ENCODE measurements at regions not wholly inside any gene's neighbourhood (a gene's known extent, or its start where the extent isn't known, plus 50 kb on each side); places are given as distances from the start of the nearest gene placed in this dataset.

GRCh38 chr5:115375893-115376292, 79.4 kb upstream of the CCDC112 start:
- DNase-seq (ENCODE audit: low read depth in 2 of 2): no peak

DNA sequence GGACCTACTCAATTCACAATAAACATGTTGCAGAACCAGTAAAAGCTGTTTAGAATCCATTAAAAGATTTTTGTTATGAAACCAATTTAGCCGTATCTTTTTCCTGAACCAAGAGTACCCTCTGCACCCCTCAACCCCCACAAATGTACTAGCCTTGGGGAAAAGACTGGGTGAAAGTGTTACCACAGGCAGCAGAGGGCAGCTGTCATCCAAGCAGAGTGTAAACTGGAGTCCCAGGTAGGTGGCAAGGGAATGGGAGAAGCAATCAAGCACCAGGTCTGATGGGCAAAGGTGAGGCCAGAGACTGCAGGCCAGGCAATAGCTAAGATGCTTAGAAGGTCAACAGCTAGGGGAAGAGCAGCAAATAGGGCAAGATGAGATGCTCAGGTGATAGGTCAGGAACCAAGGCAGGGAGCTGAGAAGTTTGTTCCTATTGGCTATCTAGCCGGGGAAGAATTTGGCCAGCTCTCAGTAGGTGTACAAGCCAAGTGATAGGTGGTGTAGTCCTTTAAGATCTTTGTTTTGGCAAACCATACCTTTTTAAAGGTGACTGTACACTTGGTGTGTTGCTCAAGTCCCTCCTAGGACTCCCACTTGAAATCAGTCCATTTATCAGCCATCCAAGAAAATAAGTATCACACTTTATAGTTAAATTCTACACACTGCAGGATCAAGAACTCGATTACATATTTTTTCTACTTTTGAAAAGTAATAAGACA, 77.8 kb upstream of the CCDC112 start:
- no peak for DNase-seq (ENCODE audit: low read depth in 2 of 2)

DNA sequence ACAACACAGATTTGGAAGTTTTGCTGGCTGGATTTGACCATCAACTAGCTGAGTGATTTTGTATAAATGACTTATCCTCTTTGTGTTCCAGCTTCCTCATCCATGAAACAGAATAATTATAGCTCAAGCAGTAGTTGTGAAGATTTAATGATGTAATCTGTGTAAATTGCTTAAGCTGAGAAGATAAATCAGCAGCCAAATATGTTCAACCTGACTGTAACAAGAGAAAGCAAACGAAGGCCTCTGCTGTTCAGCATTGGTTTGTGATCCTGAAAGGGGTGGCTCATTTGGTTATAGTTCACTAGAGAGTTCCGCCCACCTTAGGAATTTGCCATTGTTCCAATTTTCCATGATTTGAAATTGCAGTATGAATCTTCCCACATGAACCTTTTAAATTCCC, 75.7 kb upstream of the CCDC112 start:
- DNase-seq (ENCODE audit: low read depth in 2 of 2): no peak

DNA sequence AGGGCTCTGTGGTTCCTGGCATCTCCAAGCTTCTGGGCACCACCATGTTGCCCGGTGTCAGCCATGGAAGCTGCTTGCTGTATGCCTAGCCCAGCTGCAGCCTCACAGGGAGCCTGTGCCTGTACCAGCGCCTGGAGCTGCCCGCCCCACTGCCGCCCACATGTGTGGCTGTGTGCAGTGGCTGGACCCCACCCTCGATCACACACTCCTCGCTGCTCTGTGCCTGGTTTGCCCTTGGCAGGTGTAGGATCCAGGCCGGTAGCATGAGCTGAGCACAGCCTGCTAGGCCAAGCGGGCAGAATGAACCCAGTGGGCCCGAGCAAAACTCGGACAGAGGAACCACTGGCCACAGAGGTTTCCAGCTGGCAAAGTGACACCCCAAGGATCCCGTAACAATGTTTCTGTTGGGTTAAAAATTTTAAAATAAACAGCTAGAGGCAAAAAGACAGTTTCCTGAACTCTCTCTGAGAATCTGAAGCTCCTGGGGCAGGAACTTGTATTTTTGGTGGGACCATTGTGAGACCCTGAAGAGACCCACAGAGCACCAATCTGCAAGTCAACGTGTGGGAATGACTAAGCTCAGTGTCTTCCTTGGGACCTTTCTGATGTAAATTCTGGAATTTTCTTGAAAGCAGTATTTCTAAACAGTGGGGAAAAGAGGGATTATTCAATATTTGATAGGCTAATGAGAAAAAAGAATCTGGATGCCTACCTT, 73.1 kb upstream of the CCDC112 start:
- DNase-seq (ENCODE audit: low read depth in 2 of 2): no peak

DNA sequence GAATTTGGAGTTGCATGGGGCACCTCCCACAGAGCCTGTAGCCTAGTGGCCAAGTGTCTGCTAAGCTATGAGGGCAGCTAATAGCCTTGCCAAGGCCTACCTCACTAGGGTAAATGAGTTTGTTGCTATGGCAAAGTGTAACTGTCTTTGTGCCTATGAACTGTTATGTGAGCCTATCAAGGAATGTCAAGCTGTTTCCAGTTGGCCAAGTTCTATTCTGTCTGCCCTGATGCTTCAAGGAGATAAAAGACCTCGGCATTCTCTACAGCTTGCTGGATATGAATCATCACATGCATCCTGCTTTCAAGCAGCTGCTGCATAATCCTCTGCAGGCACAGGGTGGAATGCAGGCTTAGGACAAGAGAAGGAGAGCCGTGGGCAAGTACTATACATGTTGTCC, 69.8 kb upstream of the CCDC112 start:
- peak; percentile 85 to 86 for DNase-seq (ENCODE audit: low read depth in 2 of 2)

DNA sequence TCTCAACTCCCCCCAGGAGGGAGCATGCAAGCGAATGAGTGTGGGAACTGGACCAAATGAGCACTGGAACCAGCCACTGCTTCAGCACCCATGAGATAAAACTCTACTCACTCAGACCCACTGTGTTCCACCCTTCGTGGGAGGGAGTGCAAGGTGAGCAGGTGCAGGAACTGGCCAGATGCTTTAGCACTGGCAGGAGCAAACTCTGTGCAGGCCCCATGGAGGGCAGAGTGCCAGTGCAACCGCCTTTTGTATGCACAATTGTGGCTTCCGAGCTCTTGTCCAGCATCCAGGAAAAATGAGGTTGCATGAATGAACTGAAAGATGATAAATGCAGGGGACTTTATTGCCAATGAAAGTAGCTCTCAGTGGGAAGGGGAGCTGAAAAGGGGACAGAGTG, 67.4 kb upstream of the CCDC112 start:
- DNase-seq (ENCODE audit: low read depth in 2 of 2): no peak

DNA sequence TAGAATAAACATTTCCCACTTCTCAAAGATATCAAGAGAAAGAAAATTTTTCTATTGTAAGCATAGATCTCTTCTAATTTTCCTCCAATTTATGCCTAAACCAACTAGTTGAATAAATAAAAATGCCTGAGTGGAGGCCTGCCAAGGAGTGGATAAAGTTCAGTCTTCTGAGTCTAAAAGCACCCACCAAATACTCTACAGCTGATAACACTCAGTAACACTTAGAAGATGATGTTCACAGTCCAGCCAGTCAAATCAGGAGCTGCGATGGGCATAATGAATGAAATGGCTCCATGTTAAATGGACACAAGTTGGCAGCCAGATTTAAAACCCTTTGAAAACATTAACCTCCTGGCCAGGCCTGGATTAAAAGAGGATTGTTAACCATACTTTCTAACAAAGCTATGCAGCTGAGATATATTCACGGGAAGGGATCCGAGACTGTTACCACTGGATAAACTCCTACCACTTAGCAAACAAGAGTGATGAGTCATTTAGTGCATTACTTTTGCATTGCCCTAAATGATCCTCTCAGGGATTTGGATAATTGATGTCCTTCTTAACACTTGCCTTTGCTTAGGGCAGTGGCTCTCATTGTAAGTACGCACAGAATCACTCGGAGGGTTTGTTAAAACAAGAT, 63.7 kb upstream of the CCDC112 start:
- no peak for DNase-seq (ENCODE audit: low read depth in 2 of 2)

DNA sequence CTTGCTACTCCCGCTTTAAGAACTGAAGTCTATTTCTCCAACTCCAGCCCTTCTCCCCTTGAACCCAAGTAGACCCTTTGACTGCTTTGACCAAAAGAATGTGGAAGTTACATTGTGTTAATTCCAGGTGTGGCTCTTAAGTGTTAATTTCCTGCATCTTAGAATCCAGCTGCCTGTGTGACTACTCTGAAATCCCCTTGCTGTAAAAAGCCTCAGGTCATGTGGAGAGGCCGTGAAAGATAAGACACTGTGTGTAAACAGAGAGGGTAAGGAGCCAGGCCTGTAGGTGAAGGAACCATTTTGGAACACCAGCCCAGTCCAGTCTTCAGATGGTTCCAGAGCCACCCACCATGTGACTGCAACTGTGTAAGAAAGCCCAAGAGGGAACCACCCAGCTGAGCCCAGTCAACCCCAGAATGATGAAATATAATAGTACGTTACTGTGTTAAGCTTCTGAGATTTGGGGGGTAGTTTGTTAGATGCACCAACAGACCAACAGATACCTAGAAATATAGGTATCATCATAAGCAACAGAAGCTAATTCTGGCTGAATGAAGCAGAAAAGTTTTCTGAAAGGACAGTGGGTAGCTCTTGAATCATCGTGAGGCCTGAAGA, 59.4 kb upstream of the CCDC112 start:
- no peak for DNase-seq (ENCODE audit: low read depth in 2 of 2)

DNA sequence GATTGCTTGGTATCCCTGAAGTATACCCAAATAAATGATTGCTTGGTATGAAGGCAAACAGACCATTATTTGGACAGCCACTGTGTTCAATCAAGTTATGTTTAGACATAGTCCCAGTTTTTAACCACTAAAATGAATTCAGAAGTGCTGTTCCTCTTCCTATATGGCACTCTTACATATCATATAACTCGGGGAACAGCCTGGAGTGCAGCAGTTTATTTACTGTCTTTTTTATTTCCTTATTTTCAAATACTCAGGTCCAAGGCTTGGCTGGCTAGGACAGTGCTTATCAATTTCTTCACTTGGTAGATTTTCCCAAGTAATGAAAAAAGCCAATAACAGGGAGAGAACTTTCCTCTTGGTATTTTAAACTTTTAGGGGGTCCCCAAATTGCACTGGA, 58.6 kb upstream of the CCDC112 start:
- no peak for DNase-seq (ENCODE audit: low read depth in 2 of 2)

DNA sequence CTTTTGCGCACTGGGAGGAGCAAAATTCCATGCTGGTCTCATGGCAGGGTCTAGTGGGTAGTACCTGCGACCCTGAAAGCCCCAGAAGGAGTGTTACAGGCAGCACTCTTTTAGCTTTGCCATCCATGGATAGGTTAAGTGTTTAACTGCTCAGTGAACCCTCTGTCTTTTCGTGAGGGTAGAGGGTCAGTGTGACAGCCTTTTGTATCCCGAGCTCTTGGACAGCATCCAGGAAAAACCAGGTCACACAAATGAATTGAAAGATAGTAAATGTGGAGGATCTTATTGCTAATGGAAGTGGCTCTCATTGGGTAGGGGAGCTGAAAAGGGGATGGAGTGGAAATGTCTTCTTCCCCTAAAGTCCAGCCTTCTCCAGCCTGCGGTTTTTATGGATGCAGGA, 57.8 kb upstream of the CCDC112 start:
- DNase-seq (ENCODE audit: low read depth in 2 of 2): no peak

GRCh38 chr5:115352571-115352970, 56.1 kb upstream of the CCDC112 start:
- DNase-seq (ENCODE audit: low read depth in 2 of 2): no peak

DNA sequence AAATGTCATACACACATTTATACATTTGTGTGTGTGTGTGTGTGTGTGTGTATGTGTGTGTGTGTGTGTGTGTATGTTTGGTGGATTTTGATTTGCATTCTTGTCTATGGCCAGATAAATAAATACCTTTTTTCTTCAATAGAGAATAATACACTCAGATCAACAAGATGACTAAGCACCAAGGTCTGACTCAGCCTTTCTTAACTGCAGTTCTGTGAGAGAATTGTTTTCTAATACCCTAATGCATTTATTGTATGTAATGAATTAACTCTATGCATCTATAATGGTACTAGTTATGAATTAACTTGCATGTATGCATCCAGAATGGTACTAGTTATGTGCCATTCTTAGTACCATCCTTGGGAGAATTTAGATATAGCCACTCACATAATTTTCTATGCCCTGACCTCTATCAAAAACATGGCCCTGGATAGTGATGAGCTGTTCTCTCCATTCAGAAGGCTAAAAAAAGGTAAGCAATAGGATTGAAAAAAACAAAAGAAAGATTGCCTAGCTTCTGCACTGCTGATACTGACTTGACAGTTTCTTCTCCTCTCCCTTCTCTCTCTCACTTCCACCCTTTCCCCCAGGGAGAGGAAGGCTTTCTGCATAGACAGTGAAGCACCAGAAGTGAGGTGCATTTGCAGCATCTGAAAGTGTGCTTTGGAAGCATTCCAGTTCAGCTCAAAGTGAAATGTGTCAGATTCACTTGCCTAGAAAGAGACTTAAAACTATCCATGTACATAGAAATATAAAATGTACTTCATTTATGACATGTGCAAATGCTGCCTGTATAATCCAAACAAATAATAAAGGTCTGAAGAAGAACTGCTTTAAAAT, 55.1 kb upstream of the CCDC112 start:
- DNase-seq (ENCODE audit: low read depth in 2 of 2): no peak

GRCh38 chr5:115350894-115351293, 54.4 kb upstream of the CCDC112 start:
- no peak for DNase-seq (ENCODE audit: low read depth in 2 of 2)

GRCh38 chr5:115349001-115349817, 52.8 kb upstream of the CCDC112 start:
- peak; percentile 42 to 52 for DNase-seq (ENCODE audit: low read depth in 2 of 2)

- DNase-seq (ENCODE audit: low read depth in 2 of 2): no peak
Measured at GRCh38 chr5:115348175-115348574, 51.7 kb upstream of the CCDC112 start.
